OCI-M2 (cell line): ENCODE measurements at regions not wholly inside any gene's neighbourhood (a gene's known extent, or its start where the extent isn't known, plus 50 kb on each side); places are given as distances from the start of the nearest gene placed in this dataset.

Experiments used
- DNase-seq: peaks from one replicate; lab custom pipeline; 2025; ENCODE audit not compliant: unreplicated experiment; lab: John Stamatoyannopoulos, UW

- no peak for DNase-seq
These were observed 272.4 kb upstream of the MYO3A start for GRCh38 chr10:25661632-25662031.

- DNase-seq, result no peak
These were observed 267.8 kb upstream of the MYO3A start for GRCh38 chr10:25666276-25666675.

- no peak for DNase-seq
These were observed 258.8 kb upstream of the MYO3A start for GRCh38 chr10:25675204-25675603.

GRCh38 chr10:25675615-25676014 lies 258.4 kb upstream of the MYO3A start:
- no peak for DNase-seq

- DNase-seq, result no peak
These were observed 255.8 kb upstream of the MYO3A start for GRCh38 chr10:25678220-25678619.

GRCh38 chr10:25678666-25679065 lies 255.4 kb upstream of the MYO3A start:
- DNase-seq, result no peak

GRCh38 chr10:25682203-25682851 lies 251.7 kb upstream of the MYO3A start:
- DNase-seq, result no peak

- no peak for DNase-seq
These were observed 250.7 kb upstream of the MYO3A start for GRCh38 chr10:25683344-25683743.

- DNase-seq, result no peak
These were observed 246.5 kb upstream of the MYO3A start for GRCh38 chr10:25687521-25687920.

GRCh38 chr10:25689346-25690100 lies 244.5 kb upstream of the MYO3A start:
- no peak for DNase-seq

- no peak for DNase-seq
These were observed 241.3 kb upstream of the MYO3A start for GRCh38 chr10:25692761-25693160.

GRCh38 chr10:25694206-25694933 lies 239.7 kb upstream of the MYO3A start:
- no peak for DNase-seq

- no peak for DNase-seq
These were observed 239.1 kb upstream of the MYO3A start for GRCh38 chr10:25694971-25695370.

- no peak for DNase-seq
These were observed 238.4 kb upstream of the MYO3A start for GRCh38 chr10:25695586-25695985.

- no peak for DNase-seq
These were observed 237.9 kb upstream of the MYO3A start for GRCh38 chr10:25696013-25696708.

- no peak for DNase-seq
These were observed 236.6 kb upstream of the MYO3A start for GRCh38 chr10:25697412-25697811.

- no peak for DNase-seq
These were observed 235.4 kb upstream of the MYO3A start for GRCh38 chr10:25698638-25699037.

GRCh38 chr10:25699631-25700030 lies 234.4 kb upstream of the MYO3A start:
- no peak for DNase-seq

- DNase-seq, result no peak
These were observed 232.4 kb upstream of the MYO3A start for GRCh38 chr10:25701652-25702051.

GRCh38 chr10:25704622-25705021 lies 229.4 kb upstream of the MYO3A start:
- no peak for DNase-seq

- no peak for DNase-seq
These were observed 226.5 kb upstream of the MYO3A start for GRCh38 chr10:25707572-25707971.
